Brain microvascular endothelial cell (primary cell): ENCODE measurements at regions not wholly inside any gene's neighbourhood (a gene's known extent, or its start where the extent isn't known, plus 50 kb on each side); places are given as distances from the start of the nearest gene placed in this dataset.

Experiments used
- DNase-seq: peaks from one replicate; pipeline ENCODE4 v3.0.0-alpha.2; 2020
- H3K27ac ChIP-seq: fragments of 250-450 bp; sonication (Bioruptor Pico); 2 replicates; pipeline ENCODE4 v1.5.1; 2020; ENCODE audit warnings: mild to moderate bottlenecking, moderate library complexity
- H3K27me3 ChIP-seq: fragments of 250-450 bp; sonication (Bioruptor Pico); replicated peaks from 2 replicates; pipeline ENCODE4 v1.5.1; 2020; ENCODE audit warnings: mild to moderate bottlenecking
- H3K36me3 ChIP-seq: fragments of 250-450 bp; sonication (Bioruptor Pico); replicated peaks from 2 replicates; pipeline ENCODE4 v1.5.1; 2020; ENCODE audit warnings: mild to moderate bottlenecking
- H3K4me3 ChIP-seq: 2 replicates; pipeline ENCODE4 v1.5.1; 2011; ENCODE audit warnings: low read depth, mild to moderate bottlenecking, control low read depth, low read length, moderate library complexity
- CTCF ChIP-seq: IDR thresholded peaks from 2 replicates; pipeline ENCODE4 v1.5.1; 2011; ENCODE audit warnings: low read depth, mild to moderate bottlenecking, moderate library complexity, low read length, control low read depth, inconsistent platforms; ENCODE audit errors: missing control alignments
- in situ Hi-C: cut with HindIII; loops from 2 replicates; pipeline ENCODE4 v1.10.0; 2017; ENCODE audit warnings: low sequenced_read_pairs, low pct_ligation_motif_present

GRCh38 chr1:5458248-5458647 lies 534.0 kb downstream of the NPHP4 start:
- H3K27ac ChIP-seq, result no peak overlapping the region
- no peaks in the 10 kb centered on the region for H3K27me3 ChIP-seq
- TF ChIP-seq CTCF, result no peak
- no peaks in the 10 kb centered on the region for H3K36me3 ChIP-seq
- DNase-seq, result no peak
- no peak overlapping the region for H3K4me3 ChIP-seq
- in situ Hi-C loops, result no loop called here

- in situ Hi-C loops, result no loop called here
- Histone ChIP-seq H3K27me3 (no peaks in the 10 kb centered on the region), H3K27ac (no peak overlapping the region), H3K4me3 (no peak overlapping the region), H3K36me3 (no peaks in the 10 kb centered on the region)
- no peak for TF ChIP-seq CTCF
- DNase-seq, result no peak
These were observed 536.0 kb downstream of the NPHP4 start for GRCh38 chr1:5456090-5456811.

GRCh38 chr1:5455651-5456050 lies 536.6 kb downstream of the NPHP4 start:
- Histone ChIP-seq H3K27ac (no peak overlapping the region), H3K36me3 (no peaks in the 10 kb centered on the region), H3K27me3 (no peaks in the 10 kb centered on the region), H3K4me3 (no peak overlapping the region)
- TF ChIP-seq CTCF, result no peak
- in situ Hi-C loops, result no loop called here
- DNase-seq, result no peak

GRCh38 chr1:5455056-5455455 lies 537.2 kb downstream of the NPHP4 start:
- H3K27me3 ChIP-seq, result no peaks in the 10 kb centered on the region
- no peak for TF ChIP-seq CTCF
- H3K4me3 ChIP-seq, result no peak overlapping the region
- in situ Hi-C loops, result no loop called here
- H3K36me3 ChIP-seq, result no peaks in the 10 kb centered on the region
- DNase-seq, result no peak
- H3K27ac ChIP-seq, result no peak overlapping the region

- DNase-seq, result no peak
- Histone ChIP-seq H3K36me3 (no peaks in the 10 kb centered on the region), H3K4me3 (no peak overlapping the region), H3K27ac (no peak overlapping the region), H3K27me3 (no peaks in the 10 kb centered on the region)
- in situ Hi-C loops, result no loop called here
- no peak for TF ChIP-seq CTCF
These were observed 538.9 kb downstream of the NPHP4 start for GRCh38 chr1:5453347-5453746.

GRCh38 chr1:5451671-5452070 lies 540.6 kb downstream of the NPHP4 start:
- Histone ChIP-seq H3K4me3 (no peak overlapping the region), H3K36me3 (no peaks in the 10 kb centered on the region), H3K27ac (no peak overlapping the region), H3K27me3 (no peaks in the 10 kb centered on the region)
- in situ Hi-C loops, result no loop called here
- DNase-seq, result no peak
- TF ChIP-seq CTCF, result no peak
